Uterus (tissue), 2 donors: ENCODE measurements at regions not wholly inside any gene's neighbourhood (a gene's known extent, or its start where the extent isn't known, plus 50 kb on each side); places are given as distances from the start of the nearest gene placed in this dataset.

ENCODE experiments used
- POLR2A ChIP-seq, 2 donors: fragments of 450-650 bp; IDR thresholded peaks; one replicate each; pipeline ENCODE4 v1.6.1; 2016; ENCODE audit warnings: antibody characterized with exemption in 2 of 2, mild to moderate bottlenecking in 1 of 2, moderate library complexity in 1 of 2
- TF ChIP-seq, protein P1 (sequence below), 4 experiments: fragments of 200-600 bp in 2 of 4; fragments of 450-650 bp in 2 of 4; sonication (generic) in 2 of 4; IDR thresholded peaks; one replicate each; pipeline ENCODE4 v1.5.1; 2016 to 2019; ENCODE audit warnings: antibody characterized with exemption in 4 of 4, mild to moderate bottlenecking in 2 of 4, moderate library complexity in 1 of 4

GRCh38 chr1:90220941-90221693 lies 226.2 kb downstream of the ZNF326 start:
- TF ChIP-seq POLR2A (IDR thresholded peaks at IDR 0.05): no peak
- TF ChIP-seq, protein P1, sequence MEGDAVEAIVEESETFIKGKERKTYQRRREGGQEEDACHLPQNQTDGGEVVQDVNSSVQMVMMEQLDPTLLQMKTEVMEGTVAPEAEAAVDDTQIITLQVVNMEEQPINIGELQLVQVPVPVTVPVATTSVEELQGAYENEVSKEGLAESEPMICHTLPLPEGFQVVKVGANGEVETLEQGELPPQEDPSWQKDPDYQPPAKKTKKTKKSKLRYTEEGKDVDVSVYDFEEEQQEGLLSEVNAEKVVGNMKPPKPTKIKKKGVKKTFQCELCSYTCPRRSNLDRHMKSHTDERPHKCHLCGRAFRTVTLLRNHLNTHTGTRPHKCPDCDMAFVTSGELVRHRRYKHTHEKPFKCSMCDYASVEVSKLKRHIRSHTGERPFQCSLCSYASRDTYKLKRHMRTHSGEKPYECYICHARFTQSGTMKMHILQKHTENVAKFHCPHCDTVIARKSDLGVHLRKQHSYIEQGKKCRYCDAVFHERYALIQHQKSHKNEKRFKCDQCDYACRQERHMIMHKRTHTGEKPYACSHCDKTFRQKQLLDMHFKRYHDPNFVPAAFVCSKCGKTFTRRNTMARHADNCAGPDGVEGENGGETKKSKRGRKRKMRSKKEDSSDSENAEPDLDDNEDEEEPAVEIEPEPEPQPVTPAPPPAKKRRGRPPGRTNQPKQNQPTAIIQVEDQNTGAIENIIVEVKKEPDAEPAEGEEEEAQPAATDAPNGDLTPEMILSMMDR (IDR thresholded peaks at IDR 0.05): no peak
